ENCODE measurements at regions not wholly inside any gene's neighbourhood (a gene's known extent, or its start where the extent isn't known, plus 50 kb on each side); places are given as distances from the start of the nearest gene placed in this dataset.

GRCh38 chr5:160903551-160903950, 51.5 kb upstream of the ATP10B start:
- DNase-seq (no peak), ATAC-seq (no peak)
- Histone ChIP-seq H3K36me3 (no peaks in the 10 kb centered on the region), H3K4me1 (no peaks in the 10 kb centered on the region), H3K27ac (no peak overlapping the region), H3K27me3 (no peaks in the 10 kb centered on the region), H3K9me3 (no peaks in the 10 kb centered on the region), H3K4me3 (no peak overlapping the region)
- intact Hi-C loops (cut with DNase I), result no loop called here
- 0% methylated on average over 1 of the region's 1 CpG for WGBS (ENCODE audit: insufficient coverage, low coverage, low lambda C conversion rate, missing lambda C conversion rate)
- TF ChIP-seq CTCF (IDR thresholded peaks at IDR 0.05), result no peak
- no peak for TF ChIP-seq POLR2A (IDR thresholded peaks at IDR 0.05)

- WGBS (ENCODE audit: insufficient coverage, low coverage, low lambda C conversion rate, missing lambda C conversion rate), result 25% methylated on average over 1 of the region's 3 CpGs
- Histone ChIP-seq H3K9me3 (no peaks in the 10 kb centered on the region), H3K4me3 (no peak overlapping the region), H3K27ac (no peak overlapping the region), H3K4me1 (no peaks in the 10 kb centered on the region), H3K27me3 (no peaks in the 10 kb centered on the region), H3K36me3 (no peaks in the 10 kb centered on the region)
- ATAC-seq, result no peak
- TF ChIP-seq POLR2A (IDR thresholded peaks at IDR 0.05) (no peak), CTCF (IDR thresholded peaks at IDR 0.05) (no peak)
- DNase-seq, result no peak
- intact Hi-C loops (cut with DNase I), result no loop called here
Measured at GRCh38 chr5:160903076-160903475, 51.1 kb upstream of the ATP10B start.

Data from right lobe of liver (tissue), 6 donors.